Breast epithelium (tissue), 4 donors: ENCODE measurements at regions not wholly inside any gene's neighbourhood (a gene's known extent, or its start where the extent isn't known, plus 50 kb on each side); places are given as distances from the start of the nearest gene placed in this dataset.
A peak's percentile ranks its signal among the peaks of the same experiment; 100 is the strongest.

Experiments
- DNase-seq, 2 donors: peaks; one replicate each; pipeline ENCODE4 v3.0.0-alpha.2; 2019; ENCODE audit warnings: low spot score in 2 of 2
- H3K27ac ChIP-seq, 2 donors: fragments of 200-600 bp; sonication (generic) in 1 of 2; one replicate each; pipeline ENCODE4 v1.5.1; 2016 to 2019; ENCODE audit warnings: mild to moderate bottlenecking in 1 of 2
- H3K27me3 ChIP-seq, 2 donors: fragments of 200-600 bp; sonication (generic) in 1 of 2; one replicate each; pipeline versions ENCODE4 v1.5.1 to v1.6.0; 2017 to 2019; ENCODE audit warnings: control low read depth in 1 of 2, mild to moderate bottlenecking in 1 of 2
- H3K36me3 ChIP-seq: fragments of 200-600 bp; one replicate; pipeline ENCODE4 v1.5.1; 2019
- H3K4me1 ChIP-seq, 2 donors: fragments of 200-600 bp; sonication (generic); one replicate each; pipeline ENCODE4 v1.5.1; 2016 to 2019; ENCODE audit warnings: control low read depth in 1 of 2
- H3K4me3 ChIP-seq, 3 donors: fragments of 200-600 bp; sonication (generic); 1 replicate in 2 of 3; 2 replicates in 1 of 3; pipeline ENCODE4 v1.5.1; 2016 to 2019; ENCODE audit warnings: mild to moderate bottlenecking in 3 of 3, moderate library complexity in 2 of 3
- H3K9me3 ChIP-seq, 2 donors: fragments of 200-600 bp; sonication (generic) in 1 of 2; one replicate each; pipeline ENCODE4 v1.5.1; 2016 to 2019; ENCODE audit warnings: control low read depth in 1 of 2
- CTCF ChIP-seq, 3 donors: fragments of 450-650 bp; IDR thresholded peaks; one replicate each; pipeline ENCODE4 v1.5.1; 2016 to 2017; ENCODE audit warnings: antibody characterized with exemption in 3 of 3, mild to moderate bottlenecking in 3 of 3, moderate library complexity in 3 of 3
- POLR2A ChIP-seq: fragments of 450-650 bp; IDR thresholded peaks from one replicate; pipeline ENCODE4 v1.6.1; 2016; ENCODE audit warnings: antibody characterized with exemption, mild to moderate bottlenecking, moderate library complexity
- POLR2AphosphoS5 ChIP-seq, 3 donors: sonication (generic); formaldehyde crosslinking; IDR thresholded peaks; one replicate each; pipeline ENCODE4 v1.6.1; 2017; ENCODE audit warnings: antibody characterized with exemption in 3 of 3
- intact Hi-C: fragments of 100-400 bp; cut with DNase I; formaldehyde crosslinking; loops from one replicate; pipeline ENCODE4 v1.15.1; 2023; ENCODE audit warnings: low total_unique reads

- Histone ChIP-seq H3K9me3 (peaks cover 4 to 36% of the 10 kb centered on the region in 2 donors), H3K27me3 (peaks cover 0 to 4% of the 10 kb centered on the region in 2 donors), H3K36me3 (no peaks in the 10 kb centered on the region), H3K27ac (no peak overlapping the region), H3K4me3 (no peak overlapping the region), H3K4me1 (no peaks in the 10 kb centered on the region)
- intact Hi-C loops, result no loop called here
- TF ChIP-seq CTCF (IDR thresholded peaks at IDR 0.05) (no peak), POLR2AphosphoS5 (IDR thresholded peaks at IDR 0.05) (no peak), POLR2A (no peak)
- no peak for DNase-seq
These were observed 85.1 kb downstream of the GNL3L start for GRCh38 chrX:54615109-54615508.

- no peaks in the 10 kb centered on the region for H3K36me3 ChIP-seq
- no peaks in the 10 kb centered on the region for H3K4me1 ChIP-seq
- H3K4me3 ChIP-seq, result no peak overlapping the region
- intact Hi-C loops, result no loop called here
- H3K9me3 ChIP-seq, result peaks cover 3 to 16% of the 10 kb centered on the region in 2 donors
- no peak overlapping the region for H3K27ac ChIP-seq
- H3K27me3 ChIP-seq, result no peaks in the 10 kb centered on the region
- no peak for DNase-seq
- TF ChIP-seq POLR2AphosphoS5 (IDR thresholded peaks at IDR 0.05) (no peak), POLR2A (no peak), CTCF (IDR thresholded peaks at IDR 0.05) (no peak)
These were observed 103.6 kb downstream of the GNL3L start for GRCh38 chrX:54633641-54634040.

GRCh38 chrX:54639018-54639345 is 109.0 kb downstream of the GNL3L start:
- Histone ChIP-seq H3K36me3 (no peaks in the 10 kb centered on the region), H3K4me1 (no peaks in the 10 kb centered on the region), H3K9me3 (peaks cover 0 to 3% of the 10 kb centered on the region in 2 donors), H3K4me3 (peak overlapping the region; percentile 40 to 62 (median 43)), H3K27ac (peak overlapping the region; percentile 85 to 88), H3K27me3 (peaks cover 0 to 10% of the 10 kb centered on the region in 2 donors)
- no peak for DNase-seq
- TF ChIP-seq POLR2AphosphoS5 (IDR thresholded peaks at IDR 0.05) (no peak), CTCF (IDR thresholded peaks at IDR 0.05) (no peak), POLR2A (no peak)
- intact Hi-C loops, result no loop called here

DNA sequence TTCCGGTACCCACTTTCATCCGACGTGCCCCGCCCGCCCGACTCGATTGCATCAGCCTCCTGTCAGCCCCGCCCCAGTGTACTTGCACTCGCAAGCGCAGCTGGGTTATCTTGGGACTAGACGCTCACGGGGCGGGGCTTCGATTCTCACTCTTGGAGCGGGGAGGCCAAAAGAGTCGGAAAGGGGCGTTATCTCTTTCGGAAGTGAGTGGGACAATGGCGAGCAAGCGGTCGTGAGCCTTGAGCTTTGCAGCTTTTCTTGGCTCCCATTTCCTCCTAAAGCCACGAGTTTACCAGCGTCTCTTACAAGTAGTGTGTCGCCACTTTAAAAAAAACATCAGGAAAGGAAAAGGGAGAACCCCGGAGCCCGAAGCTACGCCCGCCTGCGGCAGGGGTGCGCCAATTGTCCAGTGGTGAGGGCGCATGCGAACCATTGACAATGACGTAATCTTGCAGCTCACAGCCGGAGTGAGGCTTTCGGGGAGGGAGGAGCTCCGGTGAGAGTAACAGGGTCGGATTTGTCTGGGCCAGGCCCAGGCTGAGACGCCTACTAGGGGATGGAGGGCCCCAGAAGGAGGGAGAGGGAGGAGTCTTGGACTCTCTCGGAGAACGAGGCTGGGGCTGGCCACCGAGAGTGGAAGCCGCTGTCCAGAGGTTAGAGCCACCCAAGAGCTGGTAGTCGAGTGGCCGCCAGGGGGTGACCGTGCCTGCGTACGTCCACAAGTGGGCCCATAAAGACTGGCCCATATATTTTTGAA is 109.5 kb downstream of the GNL3L start:
- Histone ChIP-seq H3K27me3 (peaks cover 0 to 10% of the 10 kb centered on the region in 2 donors), H3K36me3 (no peaks in the 10 kb centered on the region), H3K27ac (peak overlapping the region; percentile 85 to 88), H3K4me3 (peak overlapping the region; percentile 40 to 62 (median 43)), H3K4me1 (no peaks in the 10 kb centered on the region), H3K9me3 (peaks cover 0 to 3% of the 10 kb centered on the region in 2 donors)
- TF ChIP-seq POLR2AphosphoS5 (IDR thresholded peaks at IDR 0.05) (peak; percentile 45 to 87 (median 68)), POLR2A (no peak), CTCF (IDR thresholded peaks at IDR 0.05) (peak in 2 of 3 donors; percentile 57 to 63)
- intact Hi-C loops, result no loop called here
- peak; percentile 85 to 93 for DNase-seq

DNA sequence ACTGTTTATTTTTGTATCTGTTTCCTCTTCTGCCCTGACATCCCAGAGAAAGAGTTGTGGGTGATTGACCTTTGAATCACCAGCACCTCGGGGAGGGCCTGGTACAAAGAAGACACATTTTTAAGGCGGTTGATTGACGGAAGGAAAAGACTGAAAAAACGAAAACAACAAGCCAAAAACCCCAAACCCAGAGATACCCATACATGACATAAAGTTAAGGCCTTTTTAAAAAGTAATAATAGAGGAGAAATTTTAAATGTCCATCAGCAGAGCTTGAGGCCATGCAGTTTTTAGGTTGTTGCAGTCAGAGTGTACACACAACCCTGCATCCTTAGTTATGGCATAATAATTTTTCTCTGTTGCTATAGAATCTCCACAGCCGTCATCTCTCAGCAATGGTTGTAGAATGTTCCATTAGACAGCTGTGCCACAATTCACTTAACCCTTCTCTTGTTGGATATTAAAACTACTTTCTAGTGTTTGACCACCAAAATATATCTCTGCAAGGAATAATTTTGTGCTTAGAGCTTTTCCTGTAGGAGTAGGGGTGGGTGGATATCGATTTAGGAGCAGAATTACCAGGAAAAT is 110.2 kb downstream of the GNL3L start:
- peaks cover 0 to 10% of the 10 kb centered on the region in 2 donors for H3K27me3 ChIP-seq
- H3K4me1 ChIP-seq, result no peaks in the 10 kb centered on the region
- no peaks in the 10 kb centered on the region for H3K9me3 ChIP-seq
- H3K27ac ChIP-seq, result peak overlapping the region; percentile 85 to 88
- DNase-seq, result no peak
- H3K4me3 ChIP-seq, result peak overlapping the region; percentile 40 to 62 (median 43)
- TF ChIP-seq POLR2A (no peak), POLR2AphosphoS5 (IDR thresholded peaks at IDR 0.05) (no peak), CTCF (IDR thresholded peaks at IDR 0.05) (peak in 1 of 3 donors; percentile 13)
- no peaks in the 10 kb centered on the region for H3K36me3 ChIP-seq
- intact Hi-C loops, result no loop called here
